ENCODE measurements at regions not wholly inside any gene's neighbourhood (a gene's known extent, or its start where the extent isn't known, plus 50 kb on each side); places are given as distances from the start of the nearest gene placed in this dataset.

DNA sequence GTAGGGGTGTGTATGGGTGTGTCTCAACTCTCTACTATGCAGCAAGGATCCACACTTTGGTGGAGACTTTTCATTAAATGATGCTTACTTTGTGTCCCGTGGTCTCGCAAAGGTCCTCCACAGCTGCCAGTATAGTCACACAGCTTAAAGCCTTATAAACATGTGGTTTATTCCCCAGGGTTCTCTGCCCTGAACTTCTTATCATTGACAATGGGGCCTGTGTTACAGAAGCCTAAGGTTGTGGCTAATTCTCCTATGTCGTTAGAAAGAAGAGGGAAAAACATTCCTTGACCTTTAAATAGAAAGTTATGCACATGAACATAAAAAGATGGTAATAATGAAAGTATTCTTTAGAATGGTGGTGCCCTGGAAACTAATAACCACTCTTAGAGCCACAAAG lies 201.4 kb downstream of the INHBA start:
- Histone ChIP-seq H3K27me3 (ENCODE audit: control insufficient read depth in 1 of 2, insufficient read depth in 1 of 2, low read length in 2 of 2) (peaks cover 0 to 3% of the 10 kb centered on the region in 2 experiments), H3K4ac (ENCODE audit: low read depth in 1 of 2, low read length in 2 of 2) (no peak overlapping the region), H2BK120ac (ENCODE audit: low read depth, low read length) (no peak overlapping the region), H2BK5ac (ENCODE audit: low read depth, low read length, poor library complexity, severe bottlenecking) (no peak overlapping the region), H3K23ac (ENCODE audit: low read length in 2 of 2) (no peak overlapping the region), H3K9me3 (ENCODE audit: control insufficient read depth, low read length) (no peaks in the 10 kb centered on the region), H3K14ac (ENCODE audit: low read length in 2 of 2) (no peak overlapping the region), H3K9ac (ENCODE audit: low read length) (no peak overlapping the region), H3K18ac (ENCODE audit: low read depth in 1 of 2, low read length in 2 of 2) (no peak overlapping the region), H3K4me3 (ENCODE audit: insufficient read depth in 1 of 2, low read depth in 1 of 2, low read length in 2 of 2) (no peak overlapping the region), H2BK12ac (ENCODE audit: low read length in 2 of 2) (no peak overlapping the region), H3K79me1 (replicated peaks; ENCODE audit: low read length, poor library complexity, severe bottlenecking) (no peaks in the 10 kb centered on the region), H3K4me1 (ENCODE audit: control insufficient read depth, insufficient read depth, low read depth, low read length) (no peaks in the 10 kb centered on the region), H4K91ac (ENCODE audit: low read length) (no peak overlapping the region), H2AFZ (ENCODE audit: low read depth, low read length) (no peak overlapping the region), H2AK5ac (ENCODE audit: low read length, severe bottlenecking) (no peak overlapping the region), H4K8ac (ENCODE audit: low read length) (no peak overlapping the region), H3K36me3 (ENCODE audit: control insufficient read depth in 1 of 2, insufficient read depth in 2 of 2, low read depth in 1 of 2, low read length in 2 of 2) (no peaks in the 10 kb centered on the region), H2BK15ac (ENCODE audit: low read depth, poor library complexity, severe bottlenecking) (no peak overlapping the region), H3K27ac (ENCODE audit: low read length, poor library complexity, severe bottlenecking) (no peak overlapping the region), H3K4me2 (ENCODE audit: low read length, poor library complexity, severe bottlenecking) (no peak overlapping the region)
- DNase-seq, result peak; percentile 16
- WGBS, result 91% methylated on average over 2 of the region's 3 CpGs

DNA sequence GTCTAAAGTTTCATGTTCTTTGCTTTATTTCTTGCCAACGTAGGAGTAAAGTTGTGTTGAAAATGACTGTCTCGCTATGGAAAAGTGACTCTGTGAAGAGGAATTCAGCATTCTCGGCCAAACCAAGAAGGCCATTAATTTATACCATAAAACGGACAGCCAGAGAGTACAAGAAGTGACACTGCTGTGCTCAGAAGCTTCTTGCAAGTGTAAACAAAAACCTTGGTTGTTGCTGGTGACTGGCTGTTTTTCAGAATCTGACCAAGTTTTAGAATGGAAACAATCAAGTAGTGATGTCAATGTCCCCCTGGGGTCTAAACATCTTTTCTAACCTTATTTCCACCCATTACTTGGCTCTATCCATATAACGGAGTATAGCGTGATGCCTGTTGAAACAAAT lies 201.9 kb downstream of the INHBA start:
- 92% methylated on average over 6 of the region's 6 CpGs for WGBS
- H2AFZ ChIP-seq (ENCODE audit: low read depth, low read length), result no peak overlapping the region
- H2AK5ac ChIP-seq (ENCODE audit: low read length, severe bottlenecking), result no peak overlapping the region
- no peak overlapping the region for H3K27ac ChIP-seq (ENCODE audit: low read length, poor library complexity, severe bottlenecking)
- no peak overlapping the region for H3K4me2 ChIP-seq (ENCODE audit: low read length, poor library complexity, severe bottlenecking)
- no peak overlapping the region for H2BK120ac ChIP-seq (ENCODE audit: low read depth, low read length)
- no peaks in the 10 kb centered on the region for H3K9me3 ChIP-seq (ENCODE audit: control insufficient read depth, low read length)
- H3K36me3 ChIP-seq (ENCODE audit: control insufficient read depth in 1 of 2, insufficient read depth in 2 of 2, low read depth in 1 of 2, low read length in 2 of 2), result no peaks in the 10 kb centered on the region
- H3K14ac ChIP-seq (ENCODE audit: low read length in 2 of 2), result no peak overlapping the region
- H3K4me1 ChIP-seq (ENCODE audit: control insufficient read depth, insufficient read depth, low read depth, low read length), result no peaks in the 10 kb centered on the region
- H3K4me3 ChIP-seq (ENCODE audit: insufficient read depth in 1 of 2, low read depth in 1 of 2, low read length in 2 of 2), result no peak overlapping the region
- no peak overlapping the region for H4K8ac ChIP-seq (ENCODE audit: low read length)
- no peak overlapping the region for H3K9ac ChIP-seq (ENCODE audit: low read length)
- no peak overlapping the region for H2BK12ac ChIP-seq (ENCODE audit: low read length in 2 of 2)
- no peak overlapping the region for H4K91ac ChIP-seq (ENCODE audit: low read length)
- DNase-seq, result peak; percentile 59
- no peaks in the 10 kb centered on the region for H3K79me1 ChIP-seq (replicated peaks; ENCODE audit: low read length, poor library complexity, severe bottlenecking)
- H3K18ac ChIP-seq (ENCODE audit: low read depth in 1 of 2, low read length in 2 of 2), result no peak overlapping the region
- H2BK15ac ChIP-seq (ENCODE audit: low read depth, poor library complexity, severe bottlenecking), result no peak overlapping the region
- no peak overlapping the region for H3K4ac ChIP-seq (ENCODE audit: low read depth in 1 of 2, low read length in 2 of 2)
- no peak overlapping the region for H2BK5ac ChIP-seq (ENCODE audit: low read depth, low read length, poor library complexity, severe bottlenecking)
- H3K27me3 ChIP-seq (ENCODE audit: control insufficient read depth in 1 of 2, insufficient read depth in 1 of 2, low read length in 2 of 2), result peaks cover 0 to 3% of the 10 kb centered on the region in 2 experiments
- no peak overlapping the region for H3K23ac ChIP-seq (ENCODE audit: low read length in 2 of 2)

DNA sequence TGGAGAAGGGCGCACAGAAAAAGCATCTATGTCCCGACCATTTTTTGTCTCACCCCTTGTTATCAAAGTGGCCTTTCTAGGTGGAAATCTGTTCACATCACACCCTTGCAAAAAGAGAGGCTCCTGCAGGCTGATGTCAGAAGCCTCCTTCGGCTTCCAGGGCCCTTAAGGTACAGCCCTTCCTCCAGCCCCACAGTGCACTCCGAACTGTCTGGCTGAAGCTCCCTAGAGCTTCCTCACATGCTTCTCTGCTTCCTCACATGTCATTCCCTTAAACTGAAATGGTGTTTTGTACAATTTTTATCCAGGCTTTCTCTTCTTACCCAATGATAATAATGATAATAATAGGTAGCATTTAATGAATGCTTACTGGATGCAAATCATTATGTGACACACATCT lies 210.3 kb downstream of the INHBA start:
- H2AK5ac ChIP-seq (ENCODE audit: low read length, severe bottlenecking), result no peak overlapping the region
- no peak overlapping the region for H3K4me3 ChIP-seq (ENCODE audit: insufficient read depth in 1 of 2, low read depth in 1 of 2, low read length in 2 of 2)
- no peak overlapping the region for H3K4ac ChIP-seq (ENCODE audit: low read depth in 1 of 2, low read length in 2 of 2)
- no peaks in the 10 kb centered on the region for H3K36me3 ChIP-seq (ENCODE audit: control insufficient read depth in 1 of 2, insufficient read depth in 2 of 2, low read depth in 1 of 2, low read length in 2 of 2)
- H3K9ac ChIP-seq (ENCODE audit: low read length), result no peak overlapping the region
- no peak overlapping the region for H4K91ac ChIP-seq (ENCODE audit: low read length)
- H2AFZ ChIP-seq (ENCODE audit: low read depth, low read length), result no peak overlapping the region
- H2BK12ac ChIP-seq (ENCODE audit: low read length in 2 of 2), result peak overlapping the region in 1 of 2 experiments; percentile 88
- H3K14ac ChIP-seq (ENCODE audit: low read length in 2 of 2), result no peak overlapping the region
- H3K79me1 ChIP-seq (replicated peaks; ENCODE audit: low read length, poor library complexity, severe bottlenecking), result no peaks in the 10 kb centered on the region
- WGBS, result 71% methylated on average over 3 of the region's 4 CpGs
- no peak overlapping the region for H2BK5ac ChIP-seq (ENCODE audit: low read depth, low read length, poor library complexity, severe bottlenecking)
- no peak overlapping the region for H3K23ac ChIP-seq (ENCODE audit: low read length in 2 of 2)
- DNase-seq, result peak; percentile 19
- no peak overlapping the region for H2BK120ac ChIP-seq (ENCODE audit: low read depth, low read length)
- no peaks in the 10 kb centered on the region for H3K4me1 ChIP-seq (ENCODE audit: control insufficient read depth, insufficient read depth, low read depth, low read length)
- H2BK15ac ChIP-seq (ENCODE audit: low read depth, poor library complexity, severe bottlenecking), result no peak overlapping the region
- H3K27ac ChIP-seq (ENCODE audit: low read length, poor library complexity, severe bottlenecking), result no peak overlapping the region
- peak overlapping the region; percentile 19 to 57 for H3K18ac ChIP-seq (ENCODE audit: low read depth in 1 of 2, low read length in 2 of 2)
- H3K4me2 ChIP-seq (ENCODE audit: low read length, poor library complexity, severe bottlenecking), result no peak overlapping the region
- peaks cover 0 to 4% of the 10 kb centered on the region in 2 experiments for H3K27me3 ChIP-seq (ENCODE audit: control insufficient read depth in 1 of 2, insufficient read depth in 1 of 2, low read length in 2 of 2)
- H4K8ac ChIP-seq (ENCODE audit: low read length), result no peak overlapping the region
- H3K9me3 ChIP-seq (ENCODE audit: control insufficient read depth, low read length), result no peaks in the 10 kb centered on the region

DNA sequence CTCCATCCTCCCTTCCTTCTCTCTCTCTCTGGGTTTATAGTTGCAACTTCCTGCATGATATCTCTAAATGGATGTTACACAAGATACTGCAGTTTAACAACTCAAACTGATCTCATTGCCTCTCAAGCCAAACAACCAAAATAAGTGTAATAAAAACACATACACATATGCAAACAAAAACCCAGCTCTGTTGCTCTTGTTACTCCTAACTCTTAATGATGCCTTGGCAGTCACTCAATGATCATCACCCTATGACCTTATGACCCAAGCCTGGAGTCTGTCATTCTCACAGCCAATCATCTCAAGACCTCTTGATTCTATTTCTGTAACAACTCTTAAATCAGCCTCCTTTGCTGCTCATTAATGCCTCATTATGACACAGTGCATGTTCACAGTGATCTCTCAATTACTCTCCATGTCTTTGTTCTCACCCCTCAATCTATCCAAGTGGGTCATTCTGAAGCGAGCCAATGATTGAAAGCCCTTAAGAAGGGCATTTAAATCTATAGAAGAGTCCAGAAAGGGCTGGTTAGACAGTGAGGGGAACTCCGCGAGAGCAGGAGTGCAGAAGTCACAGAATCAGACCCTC lies 210.9 kb downstream of the INHBA start:
- Histone ChIP-seq H3K23ac (ENCODE audit: low read length in 2 of 2) (no peak overlapping the region), H4K8ac (ENCODE audit: low read length) (no peak overlapping the region), H3K4me1 (ENCODE audit: control insufficient read depth, insufficient read depth, low read depth, low read length) (no peaks in the 10 kb centered on the region), H3K4me3 (ENCODE audit: insufficient read depth in 1 of 2, low read depth in 1 of 2, low read length in 2 of 2) (no peak overlapping the region), H3K9ac (ENCODE audit: low read length) (no peak overlapping the region), H3K27ac (ENCODE audit: low read length, poor library complexity, severe bottlenecking) (no peak overlapping the region), H2AFZ (ENCODE audit: low read depth, low read length) (no peak overlapping the region), H3K36me3 (ENCODE audit: control insufficient read depth in 1 of 2, insufficient read depth in 2 of 2, low read depth in 1 of 2, low read length in 2 of 2) (no peaks in the 10 kb centered on the region), H3K18ac (ENCODE audit: low read depth in 1 of 2, low read length in 2 of 2) (peak overlapping the region in 1 of 2 experiments; percentile 72), H3K4me2 (ENCODE audit: low read length, poor library complexity, severe bottlenecking) (no peak overlapping the region), H2BK15ac (ENCODE audit: low read depth, poor library complexity, severe bottlenecking) (no peak overlapping the region), H2BK12ac (ENCODE audit: low read length in 2 of 2) (peak overlapping the region in 1 of 2 experiments; percentile 31), H3K27me3 (ENCODE audit: control insufficient read depth in 1 of 2, insufficient read depth in 1 of 2, low read length in 2 of 2) (peaks cover 0 to 4% of the 10 kb centered on the region in 2 experiments), H2BK120ac (ENCODE audit: low read depth, low read length) (no peak overlapping the region), H4K91ac (ENCODE audit: low read length) (no peak overlapping the region), H3K14ac (ENCODE audit: low read length in 2 of 2) (no peak overlapping the region), H3K4ac (ENCODE audit: low read depth in 1 of 2, low read length in 2 of 2) (peak overlapping the region in 1 of 2 experiments; percentile 61), H2BK5ac (ENCODE audit: low read depth, low read length, poor library complexity, severe bottlenecking) (no peak overlapping the region), H2AK5ac (ENCODE audit: low read length, severe bottlenecking) (no peak overlapping the region), H3K9me3 (ENCODE audit: control insufficient read depth, low read length) (no peaks in the 10 kb centered on the region), H3K79me1 (replicated peaks; ENCODE audit: low read length, poor library complexity, severe bottlenecking) (no peaks in the 10 kb centered on the region)
- 36% methylated on average over 3 of the region's 3 CpGs for WGBS
- DNase-seq, result peak; percentile 72

Data from mesenchymal stem cell (in vitro differentiated cells and primary cell).